Nephron (organoid): ENCODE measurements at regions not wholly inside any gene's neighbourhood (a gene's known extent, or its start where the extent isn't known, plus 50 kb on each side); places are given as distances from the start of the nearest gene placed in this dataset.
A peak's percentile ranks its signal among the peaks of the same experiment; 100 is the strongest.

Experiments
- H3K27ac Mint-ChIP-seq, 3 experiments: 2 replicates each; pipeline ENCODE4 v1.8.0; 2020; ENCODE audit warnings: mixed read lengths in 3 of 3, mild to moderate bottlenecking in 2 of 3, moderate library complexity in 1 of 3
- H3K27me3 Mint-ChIP-seq: 2 replicates; pipeline ENCODE4 v1.8.0; 2021; ENCODE audit warnings: low read depth, mild to moderate bottlenecking, moderate library complexity, mixed read lengths
- H3K36me3 Mint-ChIP-seq: 2 replicates; pipeline ENCODE4 v1.8.0; 2020; ENCODE audit warnings: low read depth, mixed read lengths
- H3K4me1 Mint-ChIP-seq: 2 replicates; pipeline ENCODE4 v1.8.0; 2020; ENCODE audit warnings: mixed read lengths
- H3K4me3 Mint-ChIP-seq, 3 experiments: 2 replicates each; pipeline ENCODE4 v1.8.0; 2020; ENCODE audit warnings: mild to moderate bottlenecking in 3 of 3, mixed read lengths in 3 of 3, moderate library complexity in 2 of 3
- H3K9me3 Mint-ChIP-seq: 2 replicates; pipeline ENCODE4 v1.8.0; 2020; ENCODE audit warnings: mixed read lengths
- TF ChIP-seq, protein P1 (sequence below), 3 experiments: fragments of 200-600 bp; sonication (generic); IDR thresholded peaks; one replicate each; pipeline ENCODE4 v1.5.0; 2021; ENCODE audit warnings: antibody characterized with exemption in 3 of 3; ENCODE audit not compliant: unreplicated experiment in 3 of 3

DNA sequence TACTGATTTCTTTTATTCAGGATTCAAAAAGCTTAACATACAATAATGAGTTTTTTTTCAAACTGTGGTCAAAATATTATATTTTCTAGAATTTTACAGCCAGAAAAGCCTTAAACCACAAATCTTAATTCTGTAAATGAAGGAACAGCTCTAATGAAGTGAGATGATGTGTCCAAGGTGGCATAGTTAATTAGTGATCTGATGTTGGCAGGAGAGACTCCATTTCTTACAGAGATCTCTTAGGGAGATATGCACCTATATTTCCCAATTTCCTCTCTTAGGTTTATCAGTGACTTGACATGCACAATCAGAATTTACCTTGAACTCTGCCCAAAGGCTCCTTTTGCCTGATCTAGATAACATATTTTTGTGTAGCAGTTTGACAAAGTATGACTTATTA, 211.1 kb upstream of the ZNF804B start:
- H3K4me1 Mint-ChIP-seq = no peaks in the 10 kb centered on the region
- H3K4me3 Mint-ChIP-seq = no peak overlapping the region
- no peaks in the 10 kb centered on the region for H3K27me3 Mint-ChIP-seq
- peaks cover 37% of the 10 kb centered on the region for H3K9me3 Mint-ChIP-seq
- peaks cover 5% of the 10 kb centered on the region for H3K36me3 Mint-ChIP-seq
- TF ChIP-seq, protein P1, sequence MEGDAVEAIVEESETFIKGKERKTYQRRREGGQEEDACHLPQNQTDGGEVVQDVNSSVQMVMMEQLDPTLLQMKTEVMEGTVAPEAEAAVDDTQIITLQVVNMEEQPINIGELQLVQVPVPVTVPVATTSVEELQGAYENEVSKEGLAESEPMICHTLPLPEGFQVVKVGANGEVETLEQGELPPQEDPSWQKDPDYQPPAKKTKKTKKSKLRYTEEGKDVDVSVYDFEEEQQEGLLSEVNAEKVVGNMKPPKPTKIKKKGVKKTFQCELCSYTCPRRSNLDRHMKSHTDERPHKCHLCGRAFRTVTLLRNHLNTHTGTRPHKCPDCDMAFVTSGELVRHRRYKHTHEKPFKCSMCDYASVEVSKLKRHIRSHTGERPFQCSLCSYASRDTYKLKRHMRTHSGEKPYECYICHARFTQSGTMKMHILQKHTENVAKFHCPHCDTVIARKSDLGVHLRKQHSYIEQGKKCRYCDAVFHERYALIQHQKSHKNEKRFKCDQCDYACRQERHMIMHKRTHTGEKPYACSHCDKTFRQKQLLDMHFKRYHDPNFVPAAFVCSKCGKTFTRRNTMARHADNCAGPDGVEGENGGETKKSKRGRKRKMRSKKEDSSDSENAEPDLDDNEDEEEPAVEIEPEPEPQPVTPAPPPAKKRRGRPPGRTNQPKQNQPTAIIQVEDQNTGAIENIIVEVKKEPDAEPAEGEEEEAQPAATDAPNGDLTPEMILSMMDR (IDR thresholded peaks at IDR 0.05; ENCODE audit: unreplicated experiment in 3 of 3) = no peak
- H3K27ac Mint-ChIP-seq = no peak overlapping the region

DNA sequence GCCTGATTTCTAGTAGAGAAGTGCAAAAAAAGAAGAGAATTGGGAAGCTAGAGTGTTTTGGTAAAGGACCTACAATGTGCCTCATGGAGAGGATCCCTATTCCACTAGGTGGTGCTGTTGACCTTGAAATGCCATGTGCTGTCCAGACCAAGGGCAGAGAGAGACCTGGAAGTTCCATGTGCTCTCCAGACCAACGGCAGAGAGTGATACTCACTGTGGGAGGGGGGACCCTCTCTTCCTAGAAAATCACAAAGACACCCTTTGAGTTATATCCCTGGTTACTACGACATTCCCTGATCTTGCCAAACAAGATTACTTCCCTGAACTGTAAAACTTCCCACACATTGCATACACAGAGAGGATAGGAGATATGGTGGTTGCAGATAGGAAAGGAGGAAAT, 212.7 kb upstream of the ZNF804B start:
- Mint-ChIP-seq H3K27ac (no peak overlapping the region), H3K4me3 (no peak overlapping the region), H3K27me3 (no peaks in the 10 kb centered on the region), H3K4me1 (no peaks in the 10 kb centered on the region), H3K36me3 (peaks cover 5% of the 10 kb centered on the region), H3K9me3 (peaks cover 46% of the 10 kb centered on the region)
- TF ChIP-seq, protein P1 (IDR thresholded peaks at IDR 0.05; ENCODE audit: unreplicated experiment in 3 of 3) = no peak

DNA sequence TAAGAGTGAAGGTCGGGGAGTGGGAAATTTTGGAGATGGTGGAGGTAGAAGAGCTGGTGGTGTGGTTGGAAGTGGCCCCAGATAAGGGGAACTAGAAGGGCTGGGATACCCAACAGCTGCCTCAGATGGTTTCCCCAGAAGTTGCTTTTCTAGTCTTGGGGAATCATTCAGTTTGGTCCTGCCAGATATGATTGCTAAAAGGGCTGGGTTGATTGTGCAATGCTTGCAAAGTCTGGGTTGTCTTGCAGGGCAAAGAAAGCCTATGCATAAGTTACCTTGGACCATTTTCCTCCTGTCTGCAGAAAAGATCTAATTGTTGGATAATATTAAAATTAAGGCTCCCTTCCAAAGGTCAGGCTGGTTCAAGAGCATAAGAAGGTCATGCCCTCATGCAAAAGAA, 213.8 kb upstream of the ZNF804B start:
- Mint-ChIP-seq H3K36me3 (peaks cover 5% of the 10 kb centered on the region), H3K4me3 (no peak overlapping the region), H3K27me3 (no peaks in the 10 kb centered on the region), H3K4me1 (peaks cover under 1% of the 10 kb centered on the region), H3K27ac (no peak overlapping the region), H3K9me3 (peaks cover 54% of the 10 kb centered on the region)
- TF ChIP-seq, protein P1 (IDR thresholded peaks at IDR 0.05; ENCODE audit: unreplicated experiment in 3 of 3) = no peak

DNA sequence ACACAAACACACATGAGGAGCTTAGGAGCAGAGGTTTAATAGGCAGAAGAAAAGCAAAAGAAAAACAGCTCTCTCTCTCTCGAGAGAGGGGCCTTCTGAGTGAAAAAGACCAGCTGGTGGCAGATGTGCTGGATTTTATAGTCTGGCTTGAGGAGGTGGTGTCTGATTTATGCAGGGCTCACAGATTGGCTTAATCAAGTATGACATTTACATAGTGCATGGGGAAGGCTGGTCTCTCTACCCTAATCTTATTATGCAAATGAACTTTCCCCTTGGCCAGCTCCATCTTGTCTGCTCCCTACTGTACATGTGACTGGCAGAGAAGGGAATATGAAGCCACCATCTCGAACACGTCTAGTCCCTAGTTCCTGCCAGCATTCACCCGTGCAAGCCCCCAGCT, 219.5 kb upstream of the ZNF804B start:
- H3K4me3 Mint-ChIP-seq = peak overlapping the region in 2 of 3 experiments; percentile 1 to 9
- H3K36me3 Mint-ChIP-seq = no peaks in the 10 kb centered on the region
- TF ChIP-seq, protein P1 (IDR thresholded peaks at IDR 0.05; ENCODE audit: unreplicated experiment in 3 of 3) = no peak
- peak overlapping the region; percentile 85 to 95 (median 90) for H3K27ac Mint-ChIP-seq
- H3K9me3 Mint-ChIP-seq = peaks cover 51% of the 10 kb centered on the region
- peaks cover 11% of the 10 kb centered on the region for H3K4me1 Mint-ChIP-seq
- H3K27me3 Mint-ChIP-seq = no peaks in the 10 kb centered on the region

DNA sequence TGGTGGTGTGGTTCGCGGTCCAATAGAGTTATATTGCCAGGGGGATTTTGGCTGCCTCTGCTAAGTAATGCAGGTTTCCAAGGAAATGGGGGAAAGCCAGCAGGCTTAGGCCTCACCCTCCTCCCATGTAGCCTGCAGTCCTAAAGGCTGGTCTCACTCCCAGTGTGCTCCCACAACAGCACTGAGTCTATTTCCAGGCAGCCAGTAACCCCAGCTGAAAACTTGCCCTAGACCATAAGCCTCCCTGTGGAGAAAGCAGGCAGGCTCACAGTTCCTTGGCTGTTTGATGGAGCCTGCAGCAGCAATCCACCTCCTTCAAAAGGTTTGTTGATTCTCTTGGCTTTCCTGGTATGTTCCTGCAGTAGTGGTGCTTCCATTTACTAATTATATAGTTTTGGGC, 220.0 kb upstream of the ZNF804B start:
- TF ChIP-seq, protein P1 (IDR thresholded peaks at IDR 0.05; ENCODE audit: unreplicated experiment in 3 of 3) = no peak
- H3K27me3 Mint-ChIP-seq = no peaks in the 10 kb centered on the region

DNA sequence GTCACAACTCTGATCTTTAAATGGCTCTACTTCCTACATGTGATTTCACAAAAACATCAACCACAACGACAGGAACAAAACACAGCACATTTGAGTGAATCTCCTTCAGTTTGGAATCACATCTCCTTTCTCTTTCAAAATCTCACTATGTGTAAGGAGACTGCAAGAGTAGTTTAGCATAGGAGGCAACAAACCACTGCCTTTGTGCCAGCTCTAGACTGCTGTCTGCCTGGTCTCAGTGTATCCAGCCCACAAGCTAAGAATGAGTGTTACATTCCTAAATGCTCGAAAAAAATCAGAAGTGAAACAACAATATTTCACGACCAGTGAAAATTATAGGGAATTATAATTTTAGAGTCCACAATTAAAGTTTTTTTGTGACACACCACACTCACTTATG, 217.0 kb upstream of the STEAP4 start:
- TF ChIP-seq, protein P1 (IDR thresholded peaks at IDR 0.05; ENCODE audit: unreplicated experiment in 3 of 3) = no peak
- Mint-ChIP-seq H3K4me3 (no peak overlapping the region), H3K9me3 (peaks cover 1% of the 10 kb centered on the region), H3K27me3 (no peaks in the 10 kb centered on the region), H3K27ac (no peak overlapping the region), H3K4me1 (no peaks in the 10 kb centered on the region), H3K36me3 (no peaks in the 10 kb centered on the region)

More for the DNA sequence above, 220.0 kb upstream of the ZNF804B start:
- peaks cover 48% of the 10 kb centered on the region for H3K9me3 Mint-ChIP-seq
- H3K4me1 Mint-ChIP-seq = peaks cover 11% of the 10 kb centered on the region
- no peak overlapping the region for H3K4me3 Mint-ChIP-seq
- H3K36me3 Mint-ChIP-seq = no peaks in the 10 kb centered on the region
- peak overlapping the region; percentile 85 to 95 (median 90) for H3K27ac Mint-ChIP-seq
